Heart left ventricle (tissue), 16 donors: ENCODE measurements at regions not wholly inside any gene's neighbourhood (a gene's known extent, or its start where the extent isn't known, plus 50 kb on each side); places are given as distances from the start of the nearest gene placed in this dataset.

Source experiments
- ATAC-seq, 4 donors: fragments of 200-7000 bp; cut with Tn5 transposase; one replicate each; pipeline ENCODE4 v1.9.1; 2020 to 2022; ENCODE audit warnings: moderate library complexity in 4 of 4, mild to moderate bottlenecking in 3 of 4, moderate number of reproducible peaks in 1 of 4
- DNase-seq, 5 donors: peaks; one replicate each; pipeline ENCODE4 v3.0.0-alpha.2; 2020
- H3K27ac ChIP-seq, 12 donors: fragments of 200-600 bp; sonication (generic) in 4 of 12; one replicate each; pipeline versions ENCODE4 v1.5.0 to v1.8.0; 2016 to 2022; ENCODE audit warnings: mild to moderate bottlenecking in 2 of 12
- H3K27me3 ChIP-seq, 9 donors: fragments of 200-600 bp; sonication (generic) in 2 of 9; one replicate each; pipeline versions ENCODE4 v1.5.1 to v1.8.0; 2016 to 2022; ENCODE audit warnings: mild to moderate bottlenecking in 3 of 9
- H3K36me3 ChIP-seq, 9 donors: fragments of 200-600 bp; sonication (generic) in 2 of 9; one replicate each; pipeline versions ENCODE4 v1.5.0 to v1.8.0; 2018 to 2022; ENCODE audit warnings: mild to moderate bottlenecking in 2 of 9
- H3K4me1 ChIP-seq, 12 donors: fragments of 200-600 bp; sonication (generic) in 4 of 12; one replicate each; pipeline versions ENCODE4 v1.5.0 to v1.8.0; 2016 to 2022; ENCODE audit warnings: mild to moderate bottlenecking in 3 of 12
- H3K4me3 ChIP-seq, 12 donors: fragments of 200-600 bp; sonication (generic) in 4 of 12; one replicate each; pipeline versions ENCODE4 v1.5.0 to v1.8.0; 2017 to 2022; ENCODE audit warnings: mild to moderate bottlenecking in 9 of 12, moderate library complexity in 4 of 12
- H3K9me3 ChIP-seq, 12 donors: fragments of 200-600 bp; sonication (generic) in 4 of 12; one replicate each; pipeline versions ENCODE4 v1.5.0 to v1.8.0; 2016 to 2022; ENCODE audit warnings: mild to moderate bottlenecking in 1 of 12
- POLR2A ChIP-seq, 2 donors: fragments of 450-650 bp; IDR thresholded peaks; one replicate each; pipeline ENCODE4 v1.6.1; 2017; ENCODE audit warnings: antibody characterized with exemption in 2 of 2, mild to moderate bottlenecking in 2 of 2, moderate library complexity in 2 of 2
- WGBS, 4 donors: extraction: QIAGEN DNeasy Blood & Tissue Kit in 2 of 4; methylation state at CpG; one replicate each; pipeline versions ENCODE4 v1.1.5 to v1.1.7; 2013 to 2018; 5-methylcytosine and 5-hydroxymethylcytosine counted together
- intact Hi-C, 10 donors: fragments of 100-400 bp; cut with DNase I; formaldehyde crosslinking; loops; one replicate each; pipeline versions ENCODE4 v1.11.1 to v1.14.2; 2022
- TF ChIP-seq, protein P1 (sequence below), 12 donors: fragments of 200-600 bp; sonication (generic) in 4 of 12; IDR thresholded peaks; one replicate each; pipeline versions ENCODE4 v1.5.0 to v1.8.0; 2018 to 2022; ENCODE audit warnings: antibody characterized with exemption in 12 of 12, mild to moderate bottlenecking in 5 of 12
- donor health status: ischemic (EF 13 %, LVEDD 7.1; RV severe dilation, severe dysfunction).
- donor health status: healthy with polysubstance abuse.
- donor health status: DM: no; HTN: yes; CAD: no.
- donor health status: DM: no; HTN: no; CAD: no.
- donor health status: ischemic (EF 25% LVEDD 6.9; RV normal size, moderate dysfunction).
- donor health status: ischemic (EF 25% LVEDD 5.7; RV mildly dilated, moderate dysfunction).
- donor health status: healthy.
- donor health status: DM: yes; HTN: yes; CAD: no.
- donor health status: ischemic (EF 35%, LVEDD 5.7; RV mildly dilated, moderate dysfunction).
- donor health status: nonischemic (EF 11% LVEDD 7.7; RV severe dilation, severe dysfunction).
- donor health status: DM: yes; HTN: yes; CAD: no.
- donor health status: PGD.
- donor health status: ischemic (EF 29% LVEDD 5.4; RV normal size, mild dysfunction).
- donor health status: nonischemic (EF 23%, LVEDD 6.1; RV moderate dilation, normal function).

DNA sequence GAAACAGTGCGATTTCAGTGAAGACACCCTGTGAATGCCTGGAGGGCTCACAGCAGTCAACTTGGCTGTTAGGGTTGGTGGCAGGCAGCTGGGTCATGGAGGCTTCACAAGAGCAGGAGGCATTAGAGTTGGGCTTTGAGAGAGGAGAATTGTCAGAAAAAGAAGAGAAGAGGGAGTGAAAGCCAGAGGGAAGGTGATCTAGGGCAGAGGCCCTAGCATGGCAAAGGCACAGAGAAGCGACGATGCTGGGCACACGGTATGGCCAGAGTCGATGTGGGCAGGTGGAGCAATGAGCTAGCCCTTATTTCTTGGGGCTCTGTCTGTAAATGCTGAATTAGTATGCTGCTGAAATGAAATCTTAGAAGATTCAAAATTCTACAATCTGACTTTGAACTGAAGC, 52.6 kb upstream of the OLFM4 start:
- H3K4me1 ChIP-seq = no peaks in the 10 kb centered on the region
- ATAC-seq (no peak), DNase-seq (no peak)
- intact Hi-C loops = loop anchor here in 2 of 10 donors (10.0 kb wide), 2 partner anchors 169 to 179 kb away; no protein-coding TSS in a partner anchor
- TF ChIP-seq, protein P1, sequence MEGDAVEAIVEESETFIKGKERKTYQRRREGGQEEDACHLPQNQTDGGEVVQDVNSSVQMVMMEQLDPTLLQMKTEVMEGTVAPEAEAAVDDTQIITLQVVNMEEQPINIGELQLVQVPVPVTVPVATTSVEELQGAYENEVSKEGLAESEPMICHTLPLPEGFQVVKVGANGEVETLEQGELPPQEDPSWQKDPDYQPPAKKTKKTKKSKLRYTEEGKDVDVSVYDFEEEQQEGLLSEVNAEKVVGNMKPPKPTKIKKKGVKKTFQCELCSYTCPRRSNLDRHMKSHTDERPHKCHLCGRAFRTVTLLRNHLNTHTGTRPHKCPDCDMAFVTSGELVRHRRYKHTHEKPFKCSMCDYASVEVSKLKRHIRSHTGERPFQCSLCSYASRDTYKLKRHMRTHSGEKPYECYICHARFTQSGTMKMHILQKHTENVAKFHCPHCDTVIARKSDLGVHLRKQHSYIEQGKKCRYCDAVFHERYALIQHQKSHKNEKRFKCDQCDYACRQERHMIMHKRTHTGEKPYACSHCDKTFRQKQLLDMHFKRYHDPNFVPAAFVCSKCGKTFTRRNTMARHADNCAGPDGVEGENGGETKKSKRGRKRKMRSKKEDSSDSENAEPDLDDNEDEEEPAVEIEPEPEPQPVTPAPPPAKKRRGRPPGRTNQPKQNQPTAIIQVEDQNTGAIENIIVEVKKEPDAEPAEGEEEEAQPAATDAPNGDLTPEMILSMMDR (IDR thresholded peaks at IDR 0.05) = no peak
- TF ChIP-seq POLR2A (IDR thresholded peaks at IDR 0.05) = no peak
- peaks cover 0 to 16% (median 0%) of the 10 kb centered on the region in 9 donors for H3K27me3 ChIP-seq
- H3K9me3 ChIP-seq = no peaks in the 10 kb centered on the region
- no peak overlapping the region for H3K4me3 ChIP-seq
- no peaks in the 10 kb centered on the region for H3K36me3 ChIP-seq
- H3K27ac ChIP-seq = no peak overlapping the region
- WGBS, 4 donors = 79 to 90% (median 88%) methylated on average over 5 of the region's 5 CpGs

DNA sequence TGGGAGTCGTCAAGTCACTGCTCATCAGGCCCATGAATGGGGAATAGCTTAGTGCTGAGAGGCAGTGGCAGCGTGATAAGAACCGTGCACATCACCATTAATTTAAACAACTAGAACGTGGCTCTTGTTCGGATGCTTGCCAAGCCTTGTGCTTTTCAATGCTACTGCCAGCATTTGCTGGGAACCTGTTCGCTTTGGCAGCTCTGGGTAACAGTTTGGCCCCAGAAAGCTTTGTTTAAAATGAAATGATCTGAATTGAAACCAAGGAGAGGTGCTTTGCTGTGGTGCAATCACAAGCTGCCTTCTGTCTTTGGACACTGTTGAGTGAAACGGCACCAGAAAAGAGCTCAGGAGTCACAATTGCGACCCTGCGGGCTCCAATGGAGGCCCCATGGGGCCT, 53.5 kb upstream of the OLFM4 start:
- WGBS, 4 donors = 41 to 73% (median 61%) methylated on average over 9 of the region's 9 CpGs
- no peaks in the 10 kb centered on the region for H3K36me3 ChIP-seq
- no peak for ATAC-seq

DNA sequence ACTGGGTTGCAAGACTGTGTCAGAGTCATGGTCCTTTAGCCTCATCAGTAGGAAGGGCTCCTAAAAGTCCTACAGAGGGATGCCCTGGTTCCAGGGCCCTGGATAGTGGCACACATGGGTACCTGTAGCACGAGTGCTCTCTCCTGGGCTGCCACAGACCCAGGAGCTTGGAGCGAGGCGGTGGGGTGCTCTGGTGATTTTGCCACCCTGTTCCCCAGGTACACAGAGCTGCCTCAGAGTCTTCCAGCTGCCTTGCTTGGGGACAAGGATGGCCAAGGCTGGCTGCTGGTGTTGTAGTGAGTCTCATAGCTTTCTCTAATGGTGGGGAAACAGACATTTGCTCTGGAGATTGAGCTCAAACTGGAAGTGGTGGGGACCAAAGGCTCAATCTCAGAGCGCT, 53.9 kb upstream of the OLFM4 start:
- H3K27ac ChIP-seq = no peak overlapping the region

More for the DNA sequence above, 53.5 kb upstream of the OLFM4 start:
- no peak overlapping the region for H3K4me3 ChIP-seq
- H3K9me3 ChIP-seq = no peaks in the 10 kb centered on the region
- no peak for DNase-seq
- intact Hi-C loops = loop anchor here in 2 of 10 donors (10.0 kb wide), 2 partner anchors 170 to 180 kb away; no protein-coding TSS in a partner anchor
- no peak overlapping the region for H3K27ac ChIP-seq
- TF ChIP-seq, protein P1 (IDR thresholded peaks at IDR 0.05) = no peak
- TF ChIP-seq POLR2A (IDR thresholded peaks at IDR 0.05) = no peak
- H3K27me3 ChIP-seq = peaks cover 0 to 16% (median 0%) of the 10 kb centered on the region in 9 donors
- H3K4me1 ChIP-seq = no peaks in the 10 kb centered on the region

DNA sequence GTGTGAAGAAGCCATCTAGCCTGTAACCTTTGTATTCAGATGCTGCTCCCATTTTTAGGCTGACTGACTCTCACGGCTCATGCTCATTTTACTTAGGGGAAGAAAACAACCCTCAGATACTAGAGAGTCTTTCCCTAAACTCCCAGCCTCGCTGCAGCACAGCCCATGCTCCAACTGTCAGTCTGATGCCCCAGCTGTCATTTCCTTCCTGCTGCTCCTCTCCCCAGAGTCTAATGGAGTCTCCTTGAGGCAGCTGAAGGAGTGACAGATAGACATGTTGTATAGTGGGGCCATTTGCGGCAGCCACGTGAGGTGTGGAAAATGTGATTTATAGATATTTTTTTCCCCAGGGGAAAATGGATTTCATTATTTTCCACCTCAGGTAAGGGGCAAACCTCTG, 59.2 kb upstream of the OLFM4 start:
- no peak for TF ChIP-seq POLR2A (IDR thresholded peaks at IDR 0.05)
- TF ChIP-seq, protein P1 (IDR thresholded peaks at IDR 0.05) = no peak
- WGBS, 4 donors = 36 to 43% (median 38%) methylated on average over 4 of the region's 4 CpGs
- no peak overlapping the region for H3K27ac ChIP-seq
- no peaks in the 10 kb centered on the region for H3K36me3 ChIP-seq
- DNase-seq (no peak), ATAC-seq (no peak)
- peaks cover 0 to 4% (median 0%) of the 10 kb centered on the region in 12 donors for H3K4me1 ChIP-seq
- H3K27me3 ChIP-seq = peaks cover 0 to 19% (median 0%) of the 10 kb centered on the region in 9 donors
- intact Hi-C loops = loop anchor here in 6 of 10 donors (5.0 to 10.0 kb wide), 3 partner anchors 183 to 357 kb away; no protein-coding TSS in a partner anchor
- H3K9me3 ChIP-seq = no peaks in the 10 kb centered on the region
- no peak overlapping the region for H3K4me3 ChIP-seq

More for the DNA sequence above, 53.9 kb upstream of the OLFM4 start:
- DNase-seq (no peak), ATAC-seq (no peak)
- TF ChIP-seq, protein P1 (IDR thresholded peaks at IDR 0.05) = no peak
- TF ChIP-seq POLR2A (IDR thresholded peaks at IDR 0.05) = no peak
- Histone ChIP-seq H3K4me3 (no peak overlapping the region), H3K9me3 (no peaks in the 10 kb centered on the region), H3K27me3 (peaks cover 0 to 16% (median 0%) of the 10 kb centered on the region in 9 donors), H3K36me3 (no peaks in the 10 kb centered on the region), H3K4me1 (no peaks in the 10 kb centered on the region)
- intact Hi-C loops = loop anchor here in 2 of 10 donors (10.0 kb wide), 2 partner anchors 170 to 180 kb away; no protein-coding TSS in a partner anchor
- WGBS, 4 donors = 79 to 90% (median 85%) methylated on average over 3 to 4 of the region's 4 CpGs
